ENCODE measurements at regions not wholly inside any gene's neighbourhood (a gene's known extent, or its start where the extent isn't known, plus 50 kb on each side); places are given as distances from the start of the nearest gene placed in this dataset.
"Not testable (repeated sequence)": the region's sequence is repeated elsewhere in the genome, so short reads cannot be mapped to it uniquely, and the experiment has no call there.

DNA sequence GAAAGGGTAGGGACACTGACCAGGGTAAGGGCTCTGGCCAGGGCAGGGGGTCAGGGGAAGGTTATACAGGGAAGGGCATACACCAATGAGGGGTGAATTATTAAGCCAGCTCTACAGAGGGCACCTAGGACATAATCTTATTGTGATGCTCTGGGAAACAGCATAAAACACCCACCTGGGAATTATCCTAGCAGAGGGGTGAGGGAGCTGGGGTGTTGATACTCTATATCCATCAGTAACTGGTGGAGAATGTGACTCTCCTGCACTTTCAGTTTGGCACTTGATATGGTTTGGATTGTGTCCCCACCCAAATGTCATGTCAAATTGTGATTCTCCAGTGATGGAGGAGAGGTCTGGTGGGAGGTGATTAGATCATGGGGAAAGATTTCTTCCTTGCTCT, 291.2 kb downstream of the ASMT start:
- no peak for DNase-seq
- intact Hi-C loops (cut with DNase I) = no loop called here
- no peak for TF ChIP-seq CTCF (IDR thresholded peaks at IDR 0.05)
- no peak for TF ChIP-seq POLR2A (IDR thresholded peaks at IDR 0.05)
- H3K4me1 ChIP-seq = no peaks in the 10 kb centered on the region
- H3K9me3 ChIP-seq = peaks cover 0 to 12% (median 0%) of the 10 kb centered on the region in 3 donors
- H3K36me3 ChIP-seq = no peaks in the 10 kb centered on the region
- no peak overlapping the region for H3K4me3 ChIP-seq
- H3K27me3 ChIP-seq = peaks cover 0 to 13% (median 0%) of the 10 kb centered on the region in 4 donors
- H3K27ac ChIP-seq = no peak overlapping the region

GRCh38 chrX:1908996-1909395, 294.1 kb downstream of the ASMT start:
- H3K36me3 ChIP-seq; H3K4me1 ChIP-seq; H3K27ac ChIP-seq; H3K27me3 ChIP-seq; intact Hi-C loops (cut with DNase I); DNase-seq; H3K4me3 ChIP-seq: not testable (repeated sequence)
- H3K9me3 ChIP-seq = peaks cover 0 to 12% (median 0%) of the 10 kb centered on the region in 3 donors
- WGBS, 2 donors = 90 to 96% methylated on average over 11 of the region's 12 CpGs

DNA sequence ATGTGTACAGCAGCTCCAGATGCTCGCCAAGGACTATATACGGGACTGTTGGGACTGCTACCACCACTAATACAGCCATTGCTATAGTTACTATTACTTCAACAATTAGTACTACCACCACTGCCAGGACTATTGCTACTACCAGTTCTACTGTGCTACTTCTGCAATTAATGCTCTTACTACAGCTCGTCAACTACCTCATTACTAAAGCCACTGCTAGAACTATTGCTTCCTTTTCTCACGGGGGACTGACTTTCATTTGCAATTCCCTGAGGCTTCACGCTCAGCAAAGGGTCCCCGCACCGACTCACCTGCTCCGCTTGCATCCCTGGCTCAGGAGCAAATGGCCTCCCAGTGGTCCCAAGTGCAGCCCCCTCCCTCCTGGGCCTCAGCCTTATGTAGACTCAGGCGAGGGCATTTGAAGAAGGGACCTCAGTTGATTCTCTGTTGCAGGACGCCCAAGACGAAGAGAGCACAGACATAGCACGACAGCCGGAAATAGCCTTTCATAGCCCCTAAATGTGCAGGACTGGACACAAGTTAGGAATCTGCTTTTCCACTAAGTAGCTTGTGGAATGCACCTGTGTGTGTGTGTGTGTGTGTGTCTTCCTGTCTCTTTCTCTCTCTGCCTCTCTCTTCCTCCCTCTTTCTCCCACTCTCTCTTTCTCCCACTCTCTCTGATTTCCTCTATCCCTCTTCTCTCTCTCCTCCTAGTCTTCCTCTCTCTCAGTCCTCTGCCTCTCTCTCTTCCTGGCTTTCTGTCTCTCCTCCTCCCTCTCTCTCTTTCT, 294.8 kb downstream of the ASMT start:
- Histone ChIP-seq H3K4me1 (no peaks in the 10 kb centered on the region), H3K36me3 (no peaks in the 10 kb centered on the region), H3K4me3 (no peak overlapping the region), H3K9me3 (peaks cover 0 to 12% (median 0%) of the 10 kb centered on the region in 3 donors), H3K27ac (no peak overlapping the region), H3K27me3 (no peaks in the 10 kb centered on the region)
- TF ChIP-seq POLR2A (IDR thresholded peaks at IDR 0.05) = no peak
- TF ChIP-seq CTCF (IDR thresholded peaks at IDR 0.05) = no peak
- WGBS, 2 donors = 54 to 64% methylated on average over 11 to 13 of the region's 13 CpGs
- DNase-seq = no peak
- intact Hi-C loops (cut with DNase I) = no loop called here

DNA sequence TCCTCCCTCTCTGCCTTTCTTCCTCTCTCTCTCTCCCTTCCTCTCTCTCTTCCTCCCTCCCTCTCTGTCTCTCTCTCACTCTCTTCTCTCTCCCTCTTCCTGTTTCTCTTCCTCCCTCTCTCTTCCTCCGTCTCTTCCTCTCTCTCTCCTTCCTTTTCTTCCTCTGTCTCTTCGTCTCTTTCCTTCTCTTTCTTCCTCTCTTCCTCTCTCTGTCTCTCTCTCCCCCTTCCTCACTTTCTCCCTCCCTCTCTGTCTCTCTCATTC, 295.3 kb downstream of the ASMT start:
- WGBS, 2 donors = 69 to 75% methylated on average over 2 of the region's 2 CpGs
- DNase-seq = no peak
- no peak overlapping the region for H3K4me3 ChIP-seq

DNA sequence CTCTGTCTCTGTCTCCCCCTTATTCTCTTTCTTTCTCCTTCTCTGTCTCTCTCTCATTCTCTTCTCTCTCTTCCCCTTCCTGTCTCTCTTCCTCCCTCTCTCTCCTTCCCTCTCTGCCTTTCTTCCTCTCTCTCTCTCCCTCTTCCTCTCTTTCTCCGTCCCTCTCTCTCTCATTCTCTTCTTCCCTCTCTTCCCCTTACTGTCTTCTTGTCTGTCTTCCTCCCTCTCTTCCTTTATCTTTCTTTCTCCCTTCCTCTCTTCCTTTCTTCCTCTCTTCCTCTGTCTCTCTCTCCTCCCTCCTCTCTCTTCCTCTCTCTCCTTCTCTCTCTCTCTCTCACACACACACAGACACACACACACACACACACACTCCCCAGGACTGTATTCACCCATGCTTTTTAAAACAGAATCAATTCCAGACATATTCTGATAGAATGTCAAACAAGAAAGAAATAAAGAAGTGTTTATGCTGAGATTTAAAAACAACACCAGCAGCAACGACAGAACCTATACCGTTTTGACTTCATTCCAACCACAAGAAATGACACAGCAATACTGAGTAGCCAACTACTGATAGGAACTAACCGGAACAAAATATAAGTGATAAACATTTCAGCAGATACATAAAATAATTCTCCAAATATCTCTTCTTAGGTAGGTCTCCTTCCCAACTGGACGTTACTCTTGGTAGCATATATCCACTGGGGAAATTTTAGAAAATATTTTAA, 296.7 kb downstream of the ASMT start:
- H3K4me1 ChIP-seq = no peaks in the 10 kb centered on the region
- WGBS, 2 donors = 48% methylated on average over 5 of the region's 5 CpGs
- H3K36me3 ChIP-seq = no peaks in the 10 kb centered on the region
- no peak for DNase-seq
- intact Hi-C loops (cut with DNase I) = no loop called here
- H3K27ac ChIP-seq = no peak overlapping the region
- H3K27me3 ChIP-seq = no peaks in the 10 kb centered on the region
- peaks cover 0 to 5% (median 0%) of the 10 kb centered on the region in 3 donors for H3K9me3 ChIP-seq
- no peak overlapping the region for H3K4me3 ChIP-seq
- TF ChIP-seq POLR2A (IDR thresholded peaks at IDR 0.05) = no peak

More for the DNA sequence above, 295.3 kb downstream of the ASMT start:
- no peak for TF ChIP-seq POLR2A (IDR thresholded peaks at IDR 0.05)
- Histone ChIP-seq H3K36me3 (no peaks in the 10 kb centered on the region), H3K27me3 (no peaks in the 10 kb centered on the region), H3K9me3 (peaks cover 0 to 12% (median 0%) of the 10 kb centered on the region in 3 donors), H3K27ac (no peak overlapping the region), H3K4me1 (no peaks in the 10 kb centered on the region)
- intact Hi-C loops (cut with DNase I) = no loop called here

DNA sequence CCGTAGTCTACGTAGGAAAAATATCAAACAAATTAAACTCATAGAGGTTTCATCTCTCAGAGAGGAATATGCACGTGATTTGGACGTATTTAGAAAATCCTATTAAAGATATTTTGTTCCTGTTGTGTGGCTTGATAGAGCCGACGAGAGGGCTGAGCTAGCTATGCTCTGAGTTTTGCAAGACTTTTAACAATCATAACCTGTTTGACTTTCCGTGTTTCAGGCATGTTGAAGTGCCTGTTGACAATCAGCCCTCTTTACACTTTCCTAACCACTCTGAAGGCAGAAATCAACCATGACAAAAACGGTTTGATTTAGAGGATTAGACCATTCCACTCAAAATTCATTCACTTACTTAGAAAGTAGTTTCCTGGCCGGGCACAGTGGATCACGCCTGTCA, 297.3 kb downstream of the ASMT start:
- Histone ChIP-seq H3K4me3 (no peak overlapping the region), H3K27ac (no peak overlapping the region), H3K9me3 (peaks cover 0 to 2% (median 0%) of the 10 kb centered on the region in 3 donors), H3K36me3 (no peaks in the 10 kb centered on the region), H3K27me3 (no peaks in the 10 kb centered on the region), H3K4me1 (no peaks in the 10 kb centered on the region)
- intact Hi-C loops (cut with DNase I) = no loop called here
- WGBS, 2 donors = 80 to 83% methylated on average over 8 to 10 of the region's 10 CpGs
- DNase-seq = no peak
- TF ChIP-seq POLR2A (IDR thresholded peaks at IDR 0.05) (no peak), CTCF (IDR thresholded peaks at IDR 0.05) (no peak)

Measured in esophagus squamous epithelium (tissue), 5 donors.